ENCODE measurements at regions not wholly inside any gene's neighbourhood (a gene's known extent, or its start where the extent isn't known, plus 50 kb on each side); places are given as distances from the start of the nearest gene placed in this dataset.

DNA sequence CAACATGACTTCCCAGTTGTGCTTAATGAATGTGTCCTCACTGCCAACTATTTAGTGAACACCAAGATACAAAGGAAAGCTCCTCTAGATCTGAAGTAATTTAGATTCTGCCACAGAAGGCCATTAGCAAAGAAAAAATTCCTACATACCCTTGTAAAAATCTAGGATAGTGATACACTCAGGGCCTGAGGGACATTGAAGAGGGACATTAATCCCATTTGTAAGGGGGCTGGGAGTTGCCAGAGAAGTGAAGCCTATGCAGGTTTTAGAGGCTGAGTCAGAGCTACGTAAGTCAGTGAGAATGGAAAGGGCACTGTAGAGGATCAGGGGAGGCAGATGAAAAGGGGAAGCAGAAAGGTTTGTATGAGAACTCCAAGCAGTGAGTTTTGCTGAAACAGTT is 286.9 kb upstream of the TARS1 start:
- TF ChIP-seq, protein P1, sequence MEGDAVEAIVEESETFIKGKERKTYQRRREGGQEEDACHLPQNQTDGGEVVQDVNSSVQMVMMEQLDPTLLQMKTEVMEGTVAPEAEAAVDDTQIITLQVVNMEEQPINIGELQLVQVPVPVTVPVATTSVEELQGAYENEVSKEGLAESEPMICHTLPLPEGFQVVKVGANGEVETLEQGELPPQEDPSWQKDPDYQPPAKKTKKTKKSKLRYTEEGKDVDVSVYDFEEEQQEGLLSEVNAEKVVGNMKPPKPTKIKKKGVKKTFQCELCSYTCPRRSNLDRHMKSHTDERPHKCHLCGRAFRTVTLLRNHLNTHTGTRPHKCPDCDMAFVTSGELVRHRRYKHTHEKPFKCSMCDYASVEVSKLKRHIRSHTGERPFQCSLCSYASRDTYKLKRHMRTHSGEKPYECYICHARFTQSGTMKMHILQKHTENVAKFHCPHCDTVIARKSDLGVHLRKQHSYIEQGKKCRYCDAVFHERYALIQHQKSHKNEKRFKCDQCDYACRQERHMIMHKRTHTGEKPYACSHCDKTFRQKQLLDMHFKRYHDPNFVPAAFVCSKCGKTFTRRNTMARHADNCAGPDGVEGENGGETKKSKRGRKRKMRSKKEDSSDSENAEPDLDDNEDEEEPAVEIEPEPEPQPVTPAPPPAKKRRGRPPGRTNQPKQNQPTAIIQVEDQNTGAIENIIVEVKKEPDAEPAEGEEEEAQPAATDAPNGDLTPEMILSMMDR (optimal IDR thresholded peaks at IDR 0.05 in 1 of 3, IDR thresholded peaks at IDR 0.05 in 1 of 3, conservative IDR thresholded peaks at IDR 0.05 in 1 of 3; ENCODE audit: extremely low read depth in 1 of 3, insufficient read depth in 2 of 3, low read length in 3 of 3), result no peak
- TF ChIP-seq EZH2 (IDR thresholded peaks at IDR 0.05; ENCODE audit: low read length), result no peak
